ENCODE measurements at regions not wholly inside any gene's neighbourhood (a gene's known extent, or its start where the extent isn't known, plus 50 kb on each side); places are given as distances from the start of the nearest gene placed in this dataset.

DNA sequence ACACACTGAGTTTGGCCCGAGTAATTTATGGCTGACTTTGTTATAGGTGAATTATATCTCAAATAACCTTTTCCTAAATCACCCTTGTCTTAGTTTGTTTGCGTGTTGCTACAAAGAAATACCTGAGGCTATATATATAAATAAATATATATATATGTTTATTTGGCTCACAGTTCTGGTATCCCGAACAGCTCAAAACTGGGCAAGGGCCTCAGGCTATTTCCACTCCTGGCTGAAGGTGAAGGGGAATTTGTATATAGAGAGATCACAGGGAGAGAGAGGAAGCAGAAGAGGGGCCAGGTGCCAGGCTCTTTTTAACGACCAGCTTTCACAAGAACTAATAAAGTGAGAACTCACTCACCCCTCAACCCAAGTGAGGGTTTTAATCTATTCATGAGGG, 159.9 kb upstream of the STARD13 start:
- no peaks in the 10 kb centered on the region for H3K9me3 ChIP-seq (ENCODE audit: low read length)
- no peaks in the 10 kb centered on the region for H3K36me3 ChIP-seq (ENCODE audit: insufficient read depth, low read length)
- H3K27me3 ChIP-seq (ENCODE audit: insufficient read depth, low read length), result no peaks in the 10 kb centered on the region
- H2AFZ ChIP-seq (ENCODE audit: low read depth, low read length), result no peak overlapping the region
- no peaks in the 10 kb centered on the region for H3K4me1 ChIP-seq (ENCODE audit: insufficient read depth, low read length)
- H3K4me3 ChIP-seq (ENCODE audit: low read length), result no peak overlapping the region

DNA sequence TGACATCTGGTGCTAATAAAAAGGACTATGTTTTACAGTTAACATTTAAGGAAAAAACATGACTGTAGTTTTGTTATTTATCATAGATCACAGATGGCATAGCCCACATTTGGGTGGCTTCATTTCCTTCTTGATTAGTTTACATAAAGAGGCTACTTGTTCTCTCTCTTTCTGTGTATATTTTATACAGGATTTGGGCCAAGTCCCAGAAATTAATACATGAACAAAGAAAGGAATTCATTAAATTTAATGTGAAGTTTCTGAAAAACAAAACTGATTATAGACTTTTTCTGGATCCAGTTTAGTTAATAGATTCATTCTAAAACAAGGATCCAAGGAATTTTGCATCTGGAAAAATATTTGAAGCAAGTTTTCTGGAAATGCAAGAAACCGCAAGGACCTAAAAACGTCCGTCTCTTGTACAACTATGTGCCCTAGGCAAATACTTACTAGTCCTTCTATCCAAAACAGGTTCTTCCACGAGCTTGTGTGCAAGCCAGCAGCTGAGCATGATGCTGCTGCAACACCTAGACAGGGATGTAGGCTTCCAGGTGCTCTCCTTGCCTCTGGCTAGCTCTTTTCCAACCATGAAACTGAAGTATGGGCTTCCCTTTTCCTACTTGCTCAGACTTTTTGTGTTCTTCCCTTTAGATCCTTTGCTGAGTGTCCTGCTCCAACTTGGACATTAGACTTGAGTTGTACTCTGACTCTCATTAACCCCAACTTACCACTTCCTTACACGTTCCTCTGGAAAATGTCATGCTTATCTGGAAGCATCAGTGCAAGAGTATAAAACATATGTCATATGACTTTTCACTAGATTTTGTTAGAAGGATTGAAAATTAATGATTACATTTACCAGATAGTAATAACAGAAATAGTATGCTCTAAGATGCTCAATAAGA, 161.5 kb upstream of the STARD13 start:
- Histone ChIP-seq H3K36me3 (ENCODE audit: insufficient read depth, low read length) (no peaks in the 10 kb centered on the region), H2AFZ (ENCODE audit: low read depth, low read length) (no peak overlapping the region), H3K4me3 (ENCODE audit: low read length) (no peak overlapping the region), H3K9me3 (ENCODE audit: low read length) (no peaks in the 10 kb centered on the region), H3K4me1 (ENCODE audit: insufficient read depth, low read length) (no peaks in the 10 kb centered on the region), H3K27me3 (ENCODE audit: insufficient read depth, low read length) (no peaks in the 10 kb centered on the region)

DNA sequence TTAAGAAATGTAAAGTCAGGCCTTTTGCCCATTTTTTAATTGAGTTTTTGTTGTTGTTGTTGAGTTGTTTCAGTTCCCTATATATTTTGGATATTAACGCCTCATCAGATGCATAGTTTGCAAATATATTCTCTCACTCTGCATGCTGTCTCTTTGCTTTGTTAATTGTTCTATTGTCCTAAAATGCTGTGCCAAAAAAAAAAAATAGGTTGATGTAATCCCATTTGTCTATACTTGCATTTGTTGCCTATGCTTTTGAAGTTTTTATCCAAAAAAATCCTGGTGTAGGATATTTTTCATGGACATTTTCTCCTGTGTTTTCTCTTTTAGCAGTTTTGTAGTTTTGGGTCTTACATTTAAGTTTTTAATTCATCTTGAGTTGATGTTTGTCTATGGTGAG, 163.3 kb upstream of the STARD13 start:
- Histone ChIP-seq H3K4me3 (ENCODE audit: low read length) (no peak overlapping the region), H3K27me3 (ENCODE audit: insufficient read depth, low read length) (no peaks in the 10 kb centered on the region), H3K9me3 (ENCODE audit: low read length) (no peaks in the 10 kb centered on the region)

GRCh38 chr13:33450956-33451709, 165.6 kb upstream of the STARD13 start:
- Histone ChIP-seq H3K9me3 (ENCODE audit: low read length) (no peaks in the 10 kb centered on the region), H3K4me3 (ENCODE audit: low read length) (no peak overlapping the region), H3K4me1 (ENCODE audit: insufficient read depth, low read length) (no peaks in the 10 kb centered on the region), H2AFZ (ENCODE audit: low read depth, low read length) (no peak overlapping the region), H3K36me3 (ENCODE audit: insufficient read depth, low read length) (no peaks in the 10 kb centered on the region), H3K27me3 (ENCODE audit: insufficient read depth, low read length) (no peaks in the 10 kb centered on the region)

More for the DNA sequence above, 163.3 kb upstream of the STARD13 start:
- H3K36me3 ChIP-seq (ENCODE audit: insufficient read depth, low read length), result no peaks in the 10 kb centered on the region
- H2AFZ ChIP-seq (ENCODE audit: low read depth, low read length), result no peak overlapping the region
- no peaks in the 10 kb centered on the region for H3K4me1 ChIP-seq (ENCODE audit: insufficient read depth, low read length)

- Histone ChIP-seq H3K27me3 (ENCODE audit: insufficient read depth, low read length) (no peaks in the 10 kb centered on the region), H3K9me3 (ENCODE audit: low read length) (no peaks in the 10 kb centered on the region), H3K4me3 (ENCODE audit: low read length) (no peak overlapping the region), H3K4me1 (ENCODE audit: insufficient read depth, low read length) (no peaks in the 10 kb centered on the region), H2AFZ (ENCODE audit: low read depth, low read length) (no peak overlapping the region), H3K36me3 (ENCODE audit: insufficient read depth, low read length) (no peaks in the 10 kb centered on the region)
These were observed 167.4 kb upstream of the STARD13 start for GRCh38 chr13:33452873-33453517.

- Histone ChIP-seq H3K36me3 (ENCODE audit: insufficient read depth, low read length) (no peaks in the 10 kb centered on the region), H3K27me3 (ENCODE audit: insufficient read depth, low read length) (no peaks in the 10 kb centered on the region), H3K9me3 (ENCODE audit: low read length) (no peaks in the 10 kb centered on the region), H3K4me3 (ENCODE audit: low read length) (no peak overlapping the region), H3K4me1 (ENCODE audit: insufficient read depth, low read length) (no peaks in the 10 kb centered on the region), H2AFZ (ENCODE audit: low read depth, low read length) (no peak overlapping the region)
These were observed 168.4 kb upstream of the STARD13 start for GRCh38 chr13:33453936-33454335.

GRCh38 chr13:33454844-33455705, 169.5 kb upstream of the STARD13 start:
- no peaks in the 10 kb centered on the region for H3K27me3 ChIP-seq (ENCODE audit: insufficient read depth, low read length)
- H2AFZ ChIP-seq (ENCODE audit: low read depth, low read length), result no peak overlapping the region
- H3K36me3 ChIP-seq (ENCODE audit: insufficient read depth, low read length), result no peaks in the 10 kb centered on the region
- H3K4me3 ChIP-seq (ENCODE audit: low read length), result no peak overlapping the region
- H3K4me1 ChIP-seq (ENCODE audit: insufficient read depth, low read length), result no peaks in the 10 kb centered on the region
- no peaks in the 10 kb centered on the region for H3K9me3 ChIP-seq (ENCODE audit: low read length)

GRCh38 chr13:33459702-33460101, 174.1 kb upstream of the STARD13 start:
- no peak overlapping the region for H3K4me3 ChIP-seq (ENCODE audit: low read length)
- H2AFZ ChIP-seq (ENCODE audit: low read depth, low read length), result no peak overlapping the region
- no peaks in the 10 kb centered on the region for H3K27me3 ChIP-seq (ENCODE audit: insufficient read depth, low read length)
- H3K9me3 ChIP-seq (ENCODE audit: low read length), result no peaks in the 10 kb centered on the region
- H3K4me1 ChIP-seq (ENCODE audit: insufficient read depth, low read length), result no peaks in the 10 kb centered on the region
- H3K36me3 ChIP-seq (ENCODE audit: insufficient read depth, low read length), result no peaks in the 10 kb centered on the region

- no peaks in the 10 kb centered on the region for H3K4me1 ChIP-seq (ENCODE audit: insufficient read depth, low read length)
These were observed 176.6 kb upstream of the STARD13 start for GRCh38 chr13:33462109-33462508.

GRCh38 chr13:33464345-33464744, 178.8 kb upstream of the STARD13 start:
- Histone ChIP-seq H3K27me3 (ENCODE audit: insufficient read depth, low read length) (no peaks in the 10 kb centered on the region), H3K36me3 (ENCODE audit: insufficient read depth, low read length) (no peaks in the 10 kb centered on the region), H3K4me3 (ENCODE audit: low read length) (no peak overlapping the region), H3K4me1 (ENCODE audit: insufficient read depth, low read length) (no peaks in the 10 kb centered on the region), H3K9me3 (ENCODE audit: low read length) (no peaks in the 10 kb centered on the region), H2AFZ (ENCODE audit: low read depth, low read length) (no peak overlapping the region)

More at GRCh38 chr13:33462109-33462508, 176.6 kb upstream of the STARD13 start:
- H3K36me3 ChIP-seq (ENCODE audit: insufficient read depth, low read length), result no peaks in the 10 kb centered on the region
- no peak overlapping the region for H3K4me3 ChIP-seq (ENCODE audit: low read length)
- H2AFZ ChIP-seq (ENCODE audit: low read depth, low read length), result no peak overlapping the region
- no peaks in the 10 kb centered on the region for H3K27me3 ChIP-seq (ENCODE audit: insufficient read depth, low read length)
- no peaks in the 10 kb centered on the region for H3K9me3 ChIP-seq (ENCODE audit: low read length)

DNA sequence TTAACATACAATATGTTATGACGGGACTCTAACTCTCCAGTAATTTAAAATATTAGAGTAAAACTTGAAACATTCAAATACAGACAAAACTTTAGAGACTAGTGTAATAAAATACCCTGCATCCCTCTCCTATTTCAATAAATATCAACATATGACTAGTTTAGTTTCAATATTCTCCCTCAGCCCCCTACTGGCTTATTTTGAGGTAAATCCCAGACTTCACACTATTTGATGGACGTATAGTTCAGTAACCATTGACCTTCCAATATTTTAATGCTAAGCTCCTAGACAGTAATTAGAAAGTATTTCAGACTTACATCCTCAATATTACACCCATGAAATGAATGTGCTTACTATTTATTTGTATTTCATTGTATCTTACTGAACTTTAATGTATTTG, 180.7 kb upstream of the STARD13 start:
- no peaks in the 10 kb centered on the region for H3K36me3 ChIP-seq (ENCODE audit: insufficient read depth, low read length)
- no peaks in the 10 kb centered on the region for H3K9me3 ChIP-seq (ENCODE audit: low read length)
- no peaks in the 10 kb centered on the region for H3K4me1 ChIP-seq (ENCODE audit: insufficient read depth, low read length)
- H3K4me3 ChIP-seq (ENCODE audit: low read length), result no peak overlapping the region
- H2AFZ ChIP-seq (ENCODE audit: low read depth, low read length), result no peak overlapping the region
- no peaks in the 10 kb centered on the region for H3K27me3 ChIP-seq (ENCODE audit: insufficient read depth, low read length)

GRCh38 chr13:33467556-33467955, 182.0 kb upstream of the STARD13 start:
- Histone ChIP-seq H3K27me3 (ENCODE audit: insufficient read depth, low read length) (no peaks in the 10 kb centered on the region), H3K4me1 (ENCODE audit: insufficient read depth, low read length) (no peaks in the 10 kb centered on the region), H3K36me3 (ENCODE audit: insufficient read depth, low read length) (no peaks in the 10 kb centered on the region), H3K9me3 (ENCODE audit: low read length) (no peaks in the 10 kb centered on the region), H3K4me3 (ENCODE audit: low read length) (no peak overlapping the region), H2AFZ (ENCODE audit: low read depth, low read length) (no peak overlapping the region)

Data from neuron (in vitro differentiated cells).